ENCODE measurements at regions not wholly inside any gene's neighbourhood (a gene's known extent, or its start where the extent isn't known, plus 50 kb on each side); places are given as distances from the start of the nearest gene placed in this dataset.

DNA sequence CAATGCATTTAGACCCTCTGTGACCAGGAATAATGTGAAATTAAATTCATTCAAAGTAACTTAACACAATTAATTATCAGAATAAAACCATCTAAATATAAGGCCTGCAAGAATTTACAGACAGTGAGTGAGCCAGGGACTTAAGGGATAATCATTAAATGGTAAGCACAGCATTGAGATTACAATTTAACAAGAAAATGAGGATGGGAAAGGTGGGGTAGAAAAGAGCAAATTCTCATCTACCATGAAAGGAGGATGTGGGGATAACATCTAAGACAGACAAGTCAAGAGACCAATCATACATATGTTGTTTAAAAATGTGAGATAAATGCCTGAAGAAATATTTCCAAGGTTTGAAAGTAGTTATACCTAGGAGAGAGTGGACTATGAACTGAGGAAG, 259.3 kb upstream of the NT5C1B start:
- POLR2A ChIA-PET: no interaction called here
- FAIRE-seq (no peak), ATAC-seq (no peak)

More for the DNA sequence above, 259.3 kb upstream of the NT5C1B start:
- intact Hi-C loops (cut with micrococcal nuclease; ENCODE audit: unreplicated experiment) (no loop called here), in situ Hi-C loops (cut with HindIII; ENCODE audit: extremely low pct_ligation_motif_present, low pct_unique_long_range_greater_than_20kb) (no loop called here)
- CTCF ChIA-PET (ENCODE audit: low intra/inter-chr PET ratio, low total read pairs): no interaction called here
- no peak overlapping the region for H3K9ac ChIP-seq (ENCODE audit: insufficient read depth, low read depth, low read length)
- H3K27ac ChIP-seq (ENCODE audit: extremely low read length, insufficient read depth, low read length): no peak overlapping the region
- H2AFZ ChIP-seq (ENCODE audit: low read length): no peak overlapping the region
- H3K4me1 ChIP-seq (ENCODE audit: insufficient read depth, low read length): no peaks in the 10 kb centered on the region
- DNase-seq (ENCODE audit: low spot score): no peak
- H3K4me3 ChIP-seq (replicated peaks in 1 of 3; ENCODE audit: insufficient read depth in 1 of 3, low read depth in 2 of 3, low read length in 3 of 3): no peak overlapping the region
- H3K9me3 ChIP-seq (ENCODE audit: low read length): no peaks in the 10 kb centered on the region
- no TSS peak for BruUV-seq (replicated peaks)
- H3K27me3 ChIP-seq (ENCODE audit: control insufficient read depth in 1 of 2, insufficient read depth in 2 of 2, low read length in 2 of 2): no peaks in the 10 kb centered on the region
- H3K79me2 ChIP-seq (ENCODE audit: insufficient read depth, low read length): no peaks in the 10 kb centered on the region
- no peaks in the 10 kb centered on the region for H4K20me1 ChIP-seq (ENCODE audit: insufficient read depth, low read length)
- no peaks in the 10 kb centered on the region for H3K36me3 ChIP-seq (replicated peaks in 1 of 2; ENCODE audit: control insufficient read depth in 1 of 2, insufficient read depth in 2 of 2, low read length in 2 of 2)
- no peak overlapping the region for H3K4me2 ChIP-seq (ENCODE audit: low read depth, low read length)
- TF ChIP-seq, protein P1, sequence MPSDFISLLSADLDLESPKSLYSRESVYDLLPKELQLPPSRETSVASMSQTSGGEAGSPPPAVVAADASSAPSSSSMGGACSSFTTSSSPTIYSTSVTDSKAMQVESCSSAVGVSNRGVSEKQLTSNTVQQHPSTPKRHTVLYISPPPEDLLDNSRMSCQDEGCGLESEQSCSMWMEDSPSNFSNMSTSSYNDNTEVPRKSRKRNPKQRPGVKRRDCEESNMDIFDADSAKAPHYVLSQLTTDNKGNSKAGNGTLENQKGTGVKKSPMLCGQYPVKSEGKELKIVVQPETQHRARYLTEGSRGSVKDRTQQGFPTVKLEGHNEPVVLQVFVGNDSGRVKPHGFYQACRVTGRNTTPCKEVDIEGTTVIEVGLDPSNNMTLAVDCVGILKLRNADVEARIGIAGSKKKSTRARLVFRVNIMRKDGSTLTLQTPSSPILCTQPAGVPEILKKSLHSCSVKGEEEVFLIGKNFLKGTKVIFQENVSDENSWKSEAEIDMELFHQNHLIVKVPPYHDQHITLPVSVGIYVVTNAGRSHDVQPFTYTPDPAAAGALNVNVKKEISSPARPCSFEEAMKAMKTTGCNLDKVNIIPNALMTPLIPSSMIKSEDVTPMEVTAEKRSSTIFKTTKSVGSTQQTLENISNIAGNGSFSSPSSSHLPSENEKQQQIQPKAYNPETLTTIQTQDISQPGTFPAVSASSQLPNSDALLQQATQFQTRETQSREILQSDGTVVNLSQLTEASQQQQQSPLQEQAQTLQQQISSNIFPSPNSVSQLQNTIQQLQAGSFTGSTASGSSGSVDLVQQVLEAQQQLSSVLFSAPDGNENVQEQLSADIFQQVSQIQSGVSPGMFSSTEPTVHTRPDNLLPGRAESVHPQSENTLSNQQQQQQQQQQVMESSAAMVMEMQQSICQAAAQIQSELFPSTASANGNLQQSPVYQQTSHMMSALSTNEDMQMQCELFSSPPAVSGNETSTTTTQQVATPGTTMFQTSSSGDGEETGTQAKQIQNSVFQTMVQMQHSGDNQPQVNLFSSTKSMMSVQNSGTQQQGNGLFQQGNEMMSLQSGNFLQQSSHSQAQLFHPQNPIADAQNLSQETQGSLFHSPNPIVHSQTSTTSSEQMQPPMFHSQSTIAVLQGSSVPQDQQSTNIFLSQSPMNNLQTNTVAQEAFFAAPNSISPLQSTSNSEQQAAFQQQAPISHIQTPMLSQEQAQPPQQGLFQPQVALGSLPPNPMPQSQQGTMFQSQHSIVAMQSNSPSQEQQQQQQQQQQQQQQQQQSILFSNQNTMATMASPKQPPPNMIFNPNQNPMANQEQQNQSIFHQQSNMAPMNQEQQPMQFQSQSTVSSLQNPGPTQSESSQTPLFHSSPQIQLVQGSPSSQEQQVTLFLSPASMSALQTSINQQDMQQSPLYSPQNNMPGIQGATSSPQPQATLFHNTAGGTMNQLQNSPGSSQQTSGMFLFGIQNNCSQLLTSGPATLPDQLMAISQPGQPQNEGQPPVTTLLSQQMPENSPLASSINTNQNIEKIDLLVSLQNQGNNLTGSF (CRISPR knock-in tag; IDR thresholded peaks at IDR 0.05): no peak
- TF ChIP-seq ZFP62 (CRISPR knock-in tag; IDR thresholded peaks at IDR 0.05) (no peak), ZNF883 (CRISPR knock-in tag; IDR thresholded peaks at IDR 0.05; ENCODE audit: not compliant biosample characterization) (no peak), ZNF850 (CRISPR knock-in tag; conservative IDR thresholded peaks at IDR 0.05) (no peak), FOXA1 (IDR thresholded peaks at IDR 0.05) (no peak), FOXA1 (CRISPR knock-in tag; IDR thresholded peaks at IDR 0.05) (no peak), NFIC (IDR thresholded peaks at IDR 0.05; ENCODE audit: low read length) (no peak), RBAK (CRISPR knock-in tag; IDR thresholded peaks at IDR 0.05) (no peak), RAD21 (CRISPR knock-in tag; IDR thresholded peaks at IDR 0.05) (no peak), SATB2 (CRISPR knock-in tag; IDR thresholded peaks at IDR 0.05) (no peak), ZFP82 (CRISPR knock-in tag; IDR thresholded peaks at IDR 0.05; ENCODE audit: borderline replicate concordance) (no peak), ZNF83 (CRISPR knock-in tag; IDR thresholded peaks at IDR 0.05; ENCODE audit: borderline replicate concordance) (no peak), HNRNPUL1 (IDR thresholded peaks at IDR 0.05; ENCODE audit: low read depth, low read length) (no peak)
- TF ChIP-seq, protein P2, sequence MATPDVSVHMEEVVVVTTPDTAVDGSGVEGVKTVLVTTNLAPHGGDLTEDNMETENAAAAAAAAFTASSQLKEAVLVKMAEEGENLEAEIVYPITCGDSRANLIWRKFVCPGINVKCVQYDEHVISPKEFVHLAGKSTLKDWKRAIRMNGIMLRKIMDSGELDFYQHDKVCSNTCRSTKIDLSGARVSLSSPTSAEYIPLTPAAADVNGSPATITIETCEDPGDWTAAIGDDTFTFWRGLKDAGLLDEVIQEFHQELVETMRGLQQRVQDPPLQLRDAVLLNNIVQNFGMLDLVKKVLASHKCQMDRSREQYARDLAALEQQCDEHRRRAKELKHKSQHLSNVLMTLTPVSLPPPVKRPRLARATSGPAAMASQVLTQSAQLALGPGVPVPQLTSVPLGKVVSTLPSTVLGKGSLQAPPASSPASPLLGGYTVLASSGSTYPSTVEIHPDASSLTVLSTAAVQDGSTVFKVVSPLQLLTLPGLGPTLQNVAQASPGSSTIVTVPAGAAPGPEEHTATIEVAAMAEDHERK (CRISPR knock-in tag; IDR thresholded peaks at IDR 0.05; ENCODE audit: low read depth): no peak
